Retinal pigment epithelial cell (primary cell): ENCODE measurements at regions not wholly inside any gene's neighbourhood (a gene's known extent, or its start where the extent isn't known, plus 50 kb on each side); places are given as distances from the start of the nearest gene placed in this dataset.

ENCODE experiments used
- DNase-seq: peaks from one replicate; pipeline ENCODE4 v3.0.0-alpha.2; 2010; ENCODE audit warnings: low read depth
- H3K4me3 ChIP-seq: 2 replicates; pipeline ENCODE4 v1.5.1; 2011; ENCODE audit warnings: mild to moderate bottlenecking, low read length, control low read depth, moderate library complexity
- TF ChIP-seq, protein P1 (sequence below): conservative IDR thresholded peaks from 2 replicates; pipeline ENCODE4 v1.5.1; 2011; ENCODE audit warnings: low read depth, low read length, control low read depth, inconsistent platforms

DNA sequence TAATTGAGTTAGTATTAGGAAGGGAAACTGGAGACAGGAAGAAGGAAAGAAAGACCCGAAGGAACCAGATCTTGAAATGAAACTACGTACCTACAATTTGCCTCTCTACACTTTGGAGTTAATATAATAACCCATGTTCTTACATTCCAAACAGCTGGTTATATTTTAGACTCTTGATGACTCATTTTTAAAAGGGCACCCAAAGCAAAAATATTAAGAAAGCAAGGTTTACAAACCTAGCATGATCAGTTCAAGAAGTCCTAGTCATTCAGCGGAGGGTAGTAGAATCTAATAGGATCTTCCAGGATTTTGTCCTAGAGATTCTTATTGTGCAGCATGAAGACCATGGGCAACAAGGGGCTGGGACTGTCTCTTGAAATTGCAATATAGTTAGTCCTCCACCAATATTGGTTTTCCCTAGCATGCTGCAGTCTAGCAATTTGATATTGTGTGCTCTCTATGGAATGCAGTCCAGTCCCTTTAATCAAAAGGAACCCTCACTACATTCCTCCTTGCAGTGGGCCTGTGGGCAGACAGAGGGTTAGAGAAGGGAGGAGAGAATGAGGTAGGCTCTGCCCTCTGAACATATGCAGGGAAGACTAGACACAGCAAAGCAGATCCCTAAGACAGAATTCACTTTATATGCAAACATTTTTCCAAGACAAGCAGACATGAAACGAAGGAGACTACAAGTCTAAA, 230.3 kb downstream of the INHBA start:
- TF ChIP-seq, protein P1, sequence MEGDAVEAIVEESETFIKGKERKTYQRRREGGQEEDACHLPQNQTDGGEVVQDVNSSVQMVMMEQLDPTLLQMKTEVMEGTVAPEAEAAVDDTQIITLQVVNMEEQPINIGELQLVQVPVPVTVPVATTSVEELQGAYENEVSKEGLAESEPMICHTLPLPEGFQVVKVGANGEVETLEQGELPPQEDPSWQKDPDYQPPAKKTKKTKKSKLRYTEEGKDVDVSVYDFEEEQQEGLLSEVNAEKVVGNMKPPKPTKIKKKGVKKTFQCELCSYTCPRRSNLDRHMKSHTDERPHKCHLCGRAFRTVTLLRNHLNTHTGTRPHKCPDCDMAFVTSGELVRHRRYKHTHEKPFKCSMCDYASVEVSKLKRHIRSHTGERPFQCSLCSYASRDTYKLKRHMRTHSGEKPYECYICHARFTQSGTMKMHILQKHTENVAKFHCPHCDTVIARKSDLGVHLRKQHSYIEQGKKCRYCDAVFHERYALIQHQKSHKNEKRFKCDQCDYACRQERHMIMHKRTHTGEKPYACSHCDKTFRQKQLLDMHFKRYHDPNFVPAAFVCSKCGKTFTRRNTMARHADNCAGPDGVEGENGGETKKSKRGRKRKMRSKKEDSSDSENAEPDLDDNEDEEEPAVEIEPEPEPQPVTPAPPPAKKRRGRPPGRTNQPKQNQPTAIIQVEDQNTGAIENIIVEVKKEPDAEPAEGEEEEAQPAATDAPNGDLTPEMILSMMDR: no peak
- H3K4me3 ChIP-seq: no peak overlapping the region
- no peak for DNase-seq

DNA sequence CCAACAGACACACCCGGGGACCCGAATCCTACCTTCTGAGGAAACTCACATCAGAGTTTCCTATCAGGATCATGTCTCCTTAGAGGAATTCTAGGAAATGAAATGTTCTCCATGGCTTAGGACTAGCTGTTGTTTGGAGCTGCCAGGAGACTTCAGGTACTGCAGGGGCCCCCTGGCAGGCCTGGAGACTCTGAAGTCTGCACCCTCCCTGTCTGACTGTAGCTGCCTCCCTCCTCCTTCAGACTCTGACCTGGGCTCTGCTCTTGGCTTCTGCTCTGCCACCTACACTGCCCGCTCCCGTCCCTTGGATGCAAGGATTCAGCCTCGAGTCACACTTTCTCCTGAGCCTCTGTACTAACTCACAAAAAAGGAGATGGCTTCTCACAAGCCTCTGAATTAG, 232.8 kb downstream of the INHBA start:
- no peak for DNase-seq
- TF ChIP-seq, protein P1: no peak
- H3K4me3 ChIP-seq: no peak overlapping the region

DNA sequence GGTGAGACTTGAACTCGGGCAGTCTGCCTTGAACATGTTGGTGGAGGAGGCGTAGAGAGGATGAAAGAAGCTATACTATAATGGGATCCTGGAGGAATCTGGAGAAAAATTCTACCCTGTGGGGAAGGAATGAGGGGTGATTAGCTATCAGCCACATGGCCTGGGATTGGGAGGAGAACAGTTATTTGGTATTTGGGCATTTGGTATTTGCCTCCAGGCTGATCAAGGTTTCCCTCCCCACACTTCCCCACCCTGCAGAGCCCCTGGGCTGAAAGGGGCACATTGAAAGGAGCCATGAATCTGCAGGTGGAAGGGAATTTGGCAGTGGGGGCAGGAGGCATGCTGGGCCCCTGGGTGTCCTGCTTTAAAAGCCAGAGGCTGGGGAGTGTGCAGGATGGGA, 235.3 kb downstream of the INHBA start:
- DNase-seq: no peak
- TF ChIP-seq, protein P1: no peak
- no peak overlapping the region for H3K4me3 ChIP-seq

DNA sequence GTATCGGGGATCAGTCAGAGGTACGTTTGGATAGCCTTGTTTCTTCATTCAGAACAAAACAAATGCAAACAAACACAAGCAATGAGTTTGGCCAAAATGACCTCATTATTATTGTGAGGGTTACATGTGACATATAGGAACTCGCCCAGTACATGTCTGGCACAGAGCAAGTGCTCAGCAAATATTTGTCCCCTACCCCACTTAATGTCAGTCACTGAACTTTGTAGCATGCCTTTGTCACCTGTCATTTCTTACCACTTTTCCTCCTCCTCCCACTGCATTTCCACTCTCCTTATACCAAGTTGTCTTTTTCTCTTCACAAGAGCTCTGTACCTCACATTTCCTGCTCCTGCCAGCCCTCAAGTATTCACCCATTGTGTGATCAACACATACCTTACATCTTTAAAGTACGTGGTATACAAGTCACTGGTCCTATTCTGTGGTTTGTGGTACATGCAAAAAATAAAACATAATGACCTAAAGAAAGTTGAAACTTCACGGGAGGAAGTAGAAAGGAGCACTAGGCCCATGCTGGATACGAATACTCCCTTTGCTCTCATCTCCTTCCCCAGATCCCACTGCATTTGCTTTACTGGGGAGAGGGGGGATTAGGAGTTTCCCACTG, 236.0 kb downstream of the INHBA start:
- TF ChIP-seq, protein P1: no peak
- H3K4me3 ChIP-seq: no peak overlapping the region
- no peak for DNase-seq

DNA sequence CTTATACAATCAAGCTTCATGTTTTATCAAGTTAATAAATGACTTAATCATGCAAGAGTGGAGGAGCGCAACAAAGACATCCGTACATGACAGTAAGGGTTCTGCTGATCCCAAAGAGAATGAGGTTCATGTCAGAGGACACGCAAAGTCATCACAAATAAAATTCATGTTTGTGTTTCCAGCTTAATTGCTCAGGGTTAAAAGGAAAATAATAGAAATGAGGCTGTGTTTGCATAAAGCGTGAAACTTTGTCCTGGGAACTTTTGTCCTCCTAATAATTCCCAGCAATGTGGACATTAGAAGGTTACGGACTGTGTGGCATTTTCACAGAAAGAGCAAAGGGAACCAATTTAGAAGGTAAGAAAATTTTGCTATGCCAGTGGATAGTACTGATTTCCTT, 237.3 kb downstream of the INHBA start:
- H3K4me3 ChIP-seq: no peak overlapping the region
- no peak for DNase-seq
- TF ChIP-seq, protein P1: no peak

DNA sequence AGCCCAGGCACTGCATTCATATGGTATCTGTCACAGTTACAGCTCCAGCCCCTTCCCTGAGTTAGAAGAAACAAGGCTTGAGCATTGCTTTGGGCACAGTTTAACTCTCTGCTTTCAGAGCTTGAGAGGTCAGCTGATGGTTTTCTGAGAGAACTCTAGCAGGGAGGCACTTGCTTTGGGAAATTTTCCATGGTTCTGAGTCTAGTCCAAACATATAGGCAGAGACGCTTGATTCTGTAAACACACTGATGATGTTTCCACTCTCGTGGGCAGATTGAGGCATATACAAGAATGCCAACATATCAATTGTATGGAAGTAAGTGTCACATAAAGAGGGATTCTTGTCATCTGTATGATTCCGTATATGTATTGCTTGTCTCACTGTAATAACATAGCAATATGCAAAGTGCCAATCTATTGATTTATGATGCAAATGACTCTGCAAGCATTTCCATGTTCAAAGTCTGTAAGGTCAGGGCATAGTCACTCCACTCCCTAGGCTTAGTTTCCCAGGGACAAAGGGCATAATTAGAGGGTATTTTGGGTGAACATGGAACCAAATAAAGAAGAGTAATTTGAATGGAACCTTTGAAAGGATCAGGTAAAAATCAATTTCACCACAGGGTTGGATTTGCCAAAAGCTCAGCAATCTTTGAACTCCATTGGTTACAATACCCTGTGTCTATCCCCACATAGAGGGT, 239.0 kb downstream of the INHBA start:
- H3K4me3 ChIP-seq: no peak overlapping the region
- TF ChIP-seq, protein P1: no peak
- no peak for DNase-seq
